ENCODE measurements at regions not wholly inside any gene's neighbourhood (a gene's known extent, or its start where the extent isn't known, plus 50 kb on each side); places are given as distances from the start of the nearest gene placed in this dataset.
"Not testable (repeated sequence)": the region's sequence is repeated elsewhere in the genome, so short reads cannot be mapped to it uniquely, and the experiment has no call there.

DNA sequence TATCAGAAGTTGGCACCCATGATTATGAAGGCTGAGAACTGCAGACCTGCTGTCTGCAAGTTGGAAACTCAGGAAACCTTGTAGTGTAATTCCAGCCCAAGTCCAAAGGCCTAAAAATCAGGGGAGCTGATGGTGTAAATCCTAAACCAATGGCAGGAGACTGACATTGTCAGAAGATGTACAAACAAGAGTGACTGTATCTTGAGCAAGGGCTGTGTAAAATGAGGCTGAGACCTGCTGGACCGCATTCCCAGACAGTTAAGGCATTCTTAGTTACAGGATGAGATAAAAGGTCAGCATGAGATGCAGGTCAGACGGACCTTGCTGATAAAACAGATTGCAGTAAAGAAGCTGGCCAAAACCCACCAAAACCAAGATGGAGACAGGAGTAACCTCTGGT, 147.7 kb downstream of the COG6 start:
- no peak for DNase-seq

DNA sequence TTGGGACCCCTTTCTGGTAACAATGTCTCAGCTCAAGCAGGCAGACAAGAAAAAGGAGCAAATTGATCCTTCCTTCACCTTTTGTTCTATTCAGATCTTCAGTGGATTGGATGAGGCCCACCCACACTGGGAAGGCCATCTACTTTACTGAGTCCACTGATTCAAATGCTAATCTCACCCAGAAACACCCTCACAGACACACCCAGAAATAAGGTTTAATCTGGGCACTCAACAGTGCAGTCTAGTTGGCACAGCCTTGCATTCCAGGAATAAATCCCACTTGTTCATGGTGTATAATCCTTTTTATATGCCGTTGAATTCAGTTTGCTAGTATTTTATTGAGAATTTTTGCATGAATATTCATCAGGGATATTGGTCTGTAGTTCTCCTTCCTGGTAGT, 148.4 kb downstream of the COG6 start:
- DNase-seq: no peak

DNA sequence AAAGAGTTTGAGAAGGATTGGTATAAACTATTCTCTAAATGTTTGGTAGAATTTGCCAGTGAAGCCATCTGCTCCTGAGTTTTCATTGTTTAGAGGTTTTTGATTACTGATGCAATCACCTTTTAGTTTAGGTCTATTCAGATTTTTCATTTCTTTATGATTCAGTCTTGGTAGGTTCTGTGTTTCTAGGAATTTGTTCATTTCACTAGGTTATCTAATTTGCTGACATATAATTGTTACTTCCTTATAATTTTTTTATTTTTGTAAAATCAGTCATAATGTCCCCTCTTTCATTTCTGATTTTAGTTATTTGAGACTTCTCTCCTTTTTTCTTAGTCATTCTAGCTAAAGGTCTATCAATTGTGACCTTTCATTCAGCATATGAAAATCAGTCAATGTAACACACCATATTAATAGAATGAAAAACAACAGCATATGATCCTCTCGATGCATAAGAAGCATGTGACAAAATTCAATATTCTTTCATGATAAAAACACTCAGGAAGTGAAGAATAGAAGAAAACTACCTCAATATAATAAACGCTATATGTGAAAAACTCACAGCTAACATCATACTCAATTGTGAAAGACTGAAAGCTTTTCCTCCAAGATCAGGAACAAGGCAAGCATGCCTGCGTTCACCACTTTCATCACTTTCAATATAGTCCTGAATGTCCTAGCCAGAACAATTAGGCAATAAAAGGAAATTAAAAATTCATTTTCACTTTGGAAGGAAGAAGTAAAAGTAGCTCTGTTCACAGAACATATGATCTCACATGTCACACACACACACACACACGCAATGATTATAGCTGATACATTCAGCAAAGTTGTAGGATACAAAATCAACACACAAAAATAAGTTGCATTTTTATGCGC, 149.1 kb downstream of the COG6 start:
- DNase-seq: no peak

DNA sequence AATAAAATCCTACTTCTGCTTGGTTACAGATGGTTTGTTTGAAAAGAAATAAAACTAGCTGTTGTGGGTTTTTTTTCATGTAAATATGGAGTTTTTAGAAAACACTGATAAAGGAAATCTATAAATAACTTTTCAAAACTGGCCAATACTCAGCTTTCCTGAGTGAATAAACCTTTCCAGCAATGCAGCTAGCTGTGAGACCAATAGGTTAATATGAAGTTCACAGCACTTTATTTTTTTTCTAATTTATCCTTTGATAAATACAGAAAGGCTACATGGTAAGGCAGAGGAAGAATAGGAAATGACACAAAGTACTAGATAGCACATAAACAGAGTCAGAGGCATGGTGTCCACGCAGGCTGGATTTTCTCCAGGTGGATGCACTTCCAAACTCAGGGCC, 154.0 kb downstream of the COG6 start:
- no peak for DNase-seq

DNA sequence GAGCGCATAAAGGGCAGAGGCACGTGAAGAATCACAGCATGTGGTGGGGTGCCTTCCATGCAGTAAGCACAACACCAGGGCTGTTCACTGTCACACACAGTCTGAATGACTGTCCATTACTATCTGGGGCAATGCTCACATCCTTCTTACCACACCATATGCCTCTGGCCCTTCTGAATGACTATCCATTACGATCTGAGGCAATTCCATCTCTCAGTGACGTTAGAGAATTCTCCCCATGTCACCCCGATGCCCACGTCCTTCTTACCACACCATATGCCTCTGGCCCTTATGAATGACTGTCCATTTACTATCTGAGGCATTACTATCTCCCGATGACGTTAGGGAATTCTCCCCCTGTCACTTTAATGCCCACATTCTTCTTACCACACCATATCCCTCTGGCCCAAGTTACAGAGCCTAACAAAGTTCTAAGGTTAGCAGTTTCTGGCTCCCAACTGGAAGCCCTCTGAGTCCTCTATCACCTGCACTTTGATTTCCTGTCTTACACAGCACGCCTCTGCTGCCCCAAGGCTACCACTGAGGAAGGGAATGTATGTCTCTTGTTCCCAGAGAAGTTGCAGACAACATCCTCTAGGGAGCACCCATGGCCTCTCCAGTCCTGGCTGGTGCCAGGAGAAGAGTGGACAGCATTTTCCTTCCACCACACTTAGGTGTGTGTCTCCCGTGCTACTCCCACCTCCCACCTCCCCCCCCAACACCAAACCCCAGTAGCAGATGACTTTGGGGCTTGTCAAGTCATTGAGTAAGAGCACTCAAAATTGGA, 154.8 kb downstream of the COG6 start:
- DNase-seq: no peak

DNA sequence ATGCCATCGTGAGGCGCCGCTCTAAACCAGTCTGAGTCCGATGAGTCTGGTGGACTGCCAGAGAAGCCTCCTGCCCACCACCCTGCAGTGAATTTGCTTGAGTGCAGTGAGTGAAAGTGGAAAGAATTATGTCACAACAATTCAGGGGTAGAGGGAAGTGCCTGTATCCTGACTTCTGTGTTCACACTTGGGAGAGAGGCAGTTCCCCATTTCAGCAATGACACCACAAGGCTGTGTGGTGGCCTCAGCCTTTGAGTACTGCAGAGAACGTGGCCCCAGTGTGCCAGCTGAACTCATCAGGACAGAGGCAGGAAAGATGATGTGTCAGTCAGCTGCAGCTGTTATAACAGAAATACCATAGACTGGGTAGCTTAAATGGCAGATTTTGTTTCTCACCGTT, 155.6 kb downstream of the COG6 start:
- no peak for DNase-seq

DNA sequence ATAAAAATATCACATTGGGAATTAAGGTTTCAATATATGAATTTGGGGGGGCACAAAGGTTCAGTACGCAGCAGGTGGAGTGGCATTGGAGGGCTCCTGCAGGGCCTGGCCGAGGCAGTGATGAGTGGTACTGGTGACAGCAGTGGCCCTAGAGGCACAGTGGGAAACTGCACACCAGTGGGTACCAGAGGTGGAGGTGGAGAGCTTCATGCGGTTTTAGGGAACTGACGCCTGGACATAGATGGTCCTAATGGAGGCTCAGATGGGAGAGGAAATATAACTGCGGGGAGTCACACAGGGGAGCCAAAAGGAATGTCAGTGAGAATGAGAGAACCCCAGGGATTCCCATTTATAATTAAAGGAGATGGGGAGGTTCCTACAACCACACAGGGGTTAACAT, 156.2 kb downstream of the COG6 start:
- no peak for DNase-seq

DNA sequence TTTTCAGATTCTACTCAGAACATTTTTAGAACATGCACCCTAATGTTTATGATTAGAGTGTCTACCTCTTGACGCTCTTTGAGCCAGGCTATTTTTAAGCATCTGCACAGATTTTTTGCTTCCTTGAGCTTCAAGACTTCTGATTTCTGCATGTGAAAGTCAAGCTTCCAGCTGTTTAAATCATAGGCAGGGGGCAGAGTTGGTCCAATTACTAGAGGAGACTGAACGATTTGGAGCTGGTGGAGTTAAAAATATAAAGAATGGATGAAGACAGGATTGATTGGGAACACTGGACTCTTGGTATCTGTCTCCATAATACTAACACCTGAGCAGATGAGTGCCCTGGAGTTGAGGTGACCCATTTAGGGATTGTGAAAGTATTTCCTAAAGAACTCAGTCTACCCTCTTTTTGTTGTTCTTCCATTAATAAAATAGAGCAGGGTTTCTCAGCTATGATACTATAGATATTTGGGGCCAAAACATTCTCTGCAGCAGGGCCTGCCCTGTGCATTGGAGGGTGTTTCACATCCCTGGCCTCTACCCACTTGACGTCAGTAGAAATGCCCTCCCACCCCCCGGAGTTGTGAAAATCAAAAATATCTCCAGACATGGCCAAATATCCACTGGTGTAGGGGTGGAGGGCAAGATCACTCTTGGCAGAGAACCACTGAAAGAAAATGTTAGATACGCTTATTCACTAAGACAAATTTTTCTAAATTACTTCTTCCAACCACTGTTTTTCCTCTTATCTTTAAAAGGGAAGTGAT, 160.1 kb downstream of the COG6 start:
- no peak for DNase-seq

DNA sequence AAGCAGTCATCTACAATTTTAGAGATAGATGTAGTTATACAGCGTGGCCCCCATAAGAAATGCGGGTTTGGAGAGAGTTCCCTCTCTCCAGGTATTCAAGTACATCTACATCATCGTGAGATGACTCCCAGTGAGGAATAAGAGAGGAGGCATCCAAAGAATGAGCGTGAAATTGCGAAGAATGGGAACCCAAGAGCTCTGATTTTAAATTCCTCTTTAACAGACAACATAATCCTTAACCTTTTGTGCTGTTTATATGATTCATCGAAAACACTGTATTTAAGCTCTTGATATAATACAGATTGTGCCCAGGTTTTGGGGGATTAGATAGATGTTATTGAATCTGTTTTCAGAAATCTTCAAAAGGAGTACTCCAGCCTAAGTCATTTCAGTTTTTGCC, 161.5 kb downstream of the COG6 start:
- no peak for DNase-seq

DNA sequence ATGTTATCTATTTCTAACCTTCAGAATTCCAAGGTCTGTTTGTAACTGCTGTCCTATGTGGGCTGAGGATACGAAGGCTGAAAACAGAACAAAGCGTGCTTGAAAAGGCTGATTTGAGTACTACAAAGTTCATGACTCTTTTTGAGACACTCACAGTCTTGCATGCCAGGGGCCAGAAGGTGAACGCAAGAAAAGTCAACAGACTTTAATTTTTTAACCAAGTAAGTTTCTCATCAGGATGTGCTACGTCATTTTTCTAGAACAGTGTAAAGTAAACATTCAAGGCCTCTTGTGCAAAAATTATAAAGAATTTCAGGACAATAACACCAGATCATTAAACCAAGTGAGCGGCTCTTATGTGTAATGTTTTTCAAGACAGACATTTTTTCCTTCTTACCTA, 163.5 kb downstream of the COG6 start:
- DNase-seq: no peak

DNA sequence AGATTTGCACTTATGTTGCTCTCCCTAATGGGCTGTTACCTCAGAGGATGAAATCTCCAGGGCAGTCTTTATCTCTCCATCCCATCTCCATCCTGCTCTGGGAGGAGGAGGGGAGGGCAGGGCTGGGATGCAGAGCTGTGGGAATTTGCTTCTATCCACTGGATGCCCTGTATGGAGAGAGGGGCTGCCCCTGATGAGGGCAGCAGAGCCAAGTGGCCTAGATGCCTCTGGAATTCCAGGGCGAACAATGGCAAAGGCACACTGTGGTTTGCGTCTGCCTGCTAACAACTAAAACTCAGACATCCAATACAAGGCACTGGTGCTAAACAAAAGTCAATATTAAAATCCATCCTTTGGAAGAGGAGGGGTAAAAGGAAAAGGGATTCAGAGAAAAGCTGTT, 165.1 kb downstream of the COG6 start:
- no peak for DNase-seq

DNA sequence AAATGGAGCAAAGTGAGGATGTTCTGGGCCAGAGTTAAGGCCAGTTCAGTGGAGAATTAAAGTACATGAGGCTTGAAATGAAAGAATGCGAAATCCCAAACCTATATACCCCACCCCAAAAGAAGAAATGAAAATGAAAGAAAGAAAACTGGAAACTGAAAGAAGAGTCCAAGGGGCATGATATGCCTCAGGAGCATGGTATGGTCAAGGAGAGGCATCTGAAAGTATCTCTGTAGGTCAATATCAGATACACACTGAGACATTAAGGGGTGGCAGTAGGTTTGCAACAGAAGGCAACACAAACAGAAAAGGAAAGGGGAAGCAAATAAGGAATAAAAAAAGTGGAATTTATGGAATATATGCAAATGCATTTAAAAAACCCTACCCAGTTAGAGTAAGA, 166.5 kb downstream of the COG6 start:
- DNase-seq: no peak

DNA sequence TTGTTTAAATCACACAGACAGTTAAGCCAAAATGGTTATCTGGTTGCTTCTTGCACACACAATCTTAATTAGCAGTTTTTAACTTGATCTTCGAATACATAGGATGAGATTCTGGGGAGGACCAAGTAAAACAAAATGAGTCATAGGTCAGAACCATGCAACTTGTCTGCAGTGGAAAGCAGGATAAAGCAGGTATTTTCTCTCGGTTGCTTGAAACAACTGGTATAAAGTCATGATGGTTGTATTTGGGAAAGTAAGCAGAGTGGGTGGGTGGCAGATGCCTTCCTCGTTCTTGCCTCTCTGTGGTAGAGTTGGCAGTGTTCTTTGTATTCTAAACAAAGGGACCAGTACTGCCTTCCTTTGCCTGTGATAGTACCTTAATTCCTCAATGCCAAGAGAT, 167.0 kb downstream of the COG6 start:
- no peak for DNase-seq

DNA sequence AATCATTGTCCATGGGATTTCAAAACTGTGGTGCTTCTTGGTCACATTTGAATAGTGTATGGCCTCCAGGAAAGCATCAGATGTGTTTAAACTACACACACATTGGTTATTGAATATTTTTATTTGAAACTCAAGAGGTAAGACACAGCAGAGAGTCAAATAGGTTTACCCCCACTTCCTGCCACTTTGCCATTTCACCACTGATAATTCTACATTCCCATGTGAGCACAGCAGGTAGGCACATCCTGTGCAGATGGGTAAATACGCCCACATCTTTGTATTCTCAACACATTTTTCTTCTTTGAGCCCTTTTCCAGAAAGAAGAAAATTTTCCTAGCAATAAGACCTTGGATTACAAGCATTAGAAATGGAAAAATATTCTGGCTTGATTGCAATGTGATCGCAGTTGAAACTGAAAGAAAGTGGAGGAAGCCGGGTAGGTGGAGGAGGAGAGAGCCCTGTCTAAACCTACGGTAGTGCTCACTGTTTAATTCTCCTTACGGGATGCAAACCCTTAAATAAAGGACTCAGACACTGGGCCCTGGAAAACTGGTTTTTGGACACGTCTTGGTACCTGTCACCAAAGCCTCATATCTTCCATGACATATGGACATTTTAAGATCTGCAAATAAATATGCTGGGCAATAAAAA, 167.7 kb downstream of the COG6 start:
- no peak for DNase-seq

DNA sequence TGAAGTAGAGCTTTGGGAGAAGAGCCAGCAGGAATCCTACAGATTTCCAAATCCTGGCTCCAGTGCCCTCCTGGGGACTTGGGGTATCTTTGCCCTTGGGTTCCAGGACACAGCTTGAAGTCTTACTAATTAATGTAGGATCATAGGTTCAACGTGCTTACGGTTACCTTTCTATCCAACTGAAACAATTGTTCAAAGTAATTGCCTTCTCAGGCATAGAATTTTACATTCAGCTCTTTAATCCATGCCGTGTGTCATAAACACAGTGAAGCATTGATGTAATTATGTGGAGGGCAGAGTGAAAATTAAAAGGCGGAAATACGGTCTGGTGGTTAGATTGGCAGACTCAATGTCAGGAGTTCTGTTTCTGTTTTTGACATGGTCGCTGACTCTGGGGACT, 170.4 kb downstream of the COG6 start:
- DNase-seq: no peak

DNA sequence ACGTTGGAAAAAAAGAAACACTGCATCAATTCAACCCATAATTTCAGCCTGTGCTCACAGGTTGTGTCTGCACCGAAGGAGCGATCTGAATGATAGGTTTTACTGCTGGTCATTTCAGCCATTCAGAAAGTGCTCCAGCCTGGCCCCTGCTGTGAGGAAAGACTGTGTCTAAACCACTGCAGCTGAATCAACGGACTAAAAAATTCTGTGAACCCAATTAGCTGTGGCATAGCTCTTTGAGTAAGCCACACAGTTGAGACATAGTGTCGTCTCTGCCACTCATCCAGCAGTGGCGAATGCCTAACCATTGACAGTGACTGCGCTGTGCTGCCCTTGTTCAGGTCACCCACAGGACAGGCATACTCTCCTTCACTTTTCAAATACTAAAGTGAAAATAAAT, 179.8 kb downstream of the COG6 start:
- no peak for DNase-seq

DNA sequence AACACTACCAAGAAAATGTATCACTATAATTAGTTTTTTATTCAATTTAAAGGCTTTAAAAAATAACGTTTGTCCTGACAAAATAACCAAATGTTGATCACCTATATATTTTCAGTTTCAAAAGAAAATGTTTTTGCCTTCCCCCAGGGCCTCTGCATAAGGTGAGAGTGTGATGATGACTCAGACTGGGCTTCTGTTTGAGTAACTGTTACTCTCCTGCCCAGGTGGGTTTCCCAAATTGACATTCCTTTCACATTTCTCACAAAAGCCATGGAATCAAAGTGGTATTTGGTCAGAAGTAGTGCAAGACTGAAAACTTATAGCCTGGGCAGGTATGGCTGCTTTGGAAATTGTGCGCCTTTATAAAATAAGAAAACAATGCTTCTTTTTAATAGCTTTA, 180.6 kb downstream of the COG6 start:
- no peak for DNase-seq

DNA sequence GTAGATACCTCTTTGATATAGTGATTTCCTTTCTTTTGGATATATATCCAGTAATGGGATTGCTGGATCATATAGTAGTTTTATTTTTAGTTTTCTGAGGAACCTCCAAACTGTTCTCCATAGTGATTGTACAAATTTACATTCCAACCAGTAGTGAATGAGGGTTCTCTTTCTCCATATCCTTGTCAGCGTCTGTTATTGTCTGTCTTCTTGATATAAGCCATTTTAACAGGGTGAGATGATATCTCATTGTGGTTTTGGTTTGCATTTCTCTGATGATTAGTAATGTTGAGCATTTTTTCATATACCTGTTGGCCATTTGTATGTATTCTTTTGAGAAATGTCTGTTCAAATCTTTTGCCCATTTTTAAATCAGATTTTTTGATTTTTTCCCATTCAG, 182.4 kb downstream of the COG6 start:
- DNase-seq: not testable (repeated sequence)

DNA sequence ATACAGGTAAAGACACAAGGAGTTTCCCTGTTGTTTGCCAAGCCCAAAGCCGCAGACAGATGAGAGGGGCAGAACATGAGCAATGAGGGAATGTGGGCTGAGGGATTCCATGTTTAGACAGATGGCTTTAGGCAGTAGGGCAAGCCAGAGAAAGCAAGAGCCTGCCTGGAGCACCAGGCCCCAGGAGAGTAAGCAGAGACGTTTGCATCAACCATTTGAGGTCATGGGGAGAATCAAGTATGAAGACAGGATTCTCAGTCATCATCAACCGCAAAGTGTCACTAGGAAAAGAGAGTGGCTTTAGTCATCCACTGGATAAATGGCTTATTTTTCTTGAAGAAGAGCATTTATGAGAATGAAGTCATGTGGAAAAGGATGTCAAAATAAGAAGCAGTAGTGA, 184.7 kb downstream of the COG6 start:
- no peak for DNase-seq

DNA sequence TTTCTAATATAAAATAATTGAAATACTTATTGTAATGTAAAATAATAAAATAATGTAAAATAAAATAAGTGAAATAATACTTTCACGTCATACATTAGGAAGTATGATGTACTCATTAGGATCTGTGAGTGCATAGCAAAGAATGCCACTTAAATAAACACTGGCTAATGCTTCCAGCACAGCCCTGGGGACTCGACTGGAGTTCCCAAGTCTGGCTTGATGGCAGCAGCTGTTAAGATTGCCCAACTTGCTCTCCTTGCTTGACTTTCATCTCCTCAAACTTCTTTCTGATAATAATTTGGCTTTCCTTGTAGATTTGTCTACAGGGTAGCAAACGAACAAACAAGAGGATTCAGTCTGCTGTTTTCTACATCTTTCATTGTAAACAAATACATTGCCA, 191.9 kb downstream of the COG6 start:
- no peak for DNase-seq

DNA sequence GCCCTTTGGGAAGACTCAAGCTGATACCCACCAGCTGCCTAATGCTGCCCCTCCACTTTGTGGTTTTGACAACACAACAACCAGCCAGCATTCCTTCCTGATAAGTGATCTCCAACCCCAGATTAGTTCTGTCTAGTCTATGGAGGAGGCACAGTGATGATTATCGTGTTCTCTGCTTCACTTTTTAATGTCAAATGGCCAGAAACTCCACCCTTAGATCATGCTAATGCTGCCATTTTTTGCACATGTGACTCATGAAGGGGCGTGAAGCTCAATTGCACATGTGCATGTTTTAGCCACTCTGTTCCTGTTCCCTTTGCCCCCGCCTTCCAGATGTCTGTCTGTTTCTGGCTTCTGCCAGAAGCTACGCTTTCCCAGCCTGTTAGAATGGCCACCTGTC, 199.8 kb downstream of the COG6 start:
- DNase-seq: no peak

DNA sequence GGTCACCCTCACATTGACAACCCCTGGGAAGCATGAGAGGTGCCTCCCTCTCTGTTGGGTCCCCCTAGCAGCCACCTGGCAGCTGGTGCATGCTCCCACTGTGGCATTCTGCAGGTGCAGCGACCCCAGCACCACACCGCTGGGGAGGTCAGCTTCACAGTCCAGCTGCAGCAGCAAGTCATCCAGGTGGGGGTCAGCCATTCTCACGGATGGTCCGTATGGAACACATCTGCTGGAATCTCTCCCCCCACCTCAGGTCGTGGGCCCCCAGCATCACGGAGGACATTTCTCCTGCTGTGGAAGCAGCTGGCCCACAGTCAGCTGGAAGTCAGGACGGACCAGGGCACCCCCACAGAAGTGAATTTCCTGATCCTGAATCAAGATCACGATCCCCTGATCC, 201.3 kb downstream of the COG6 start:
- DNase-seq: no peak

DNA sequence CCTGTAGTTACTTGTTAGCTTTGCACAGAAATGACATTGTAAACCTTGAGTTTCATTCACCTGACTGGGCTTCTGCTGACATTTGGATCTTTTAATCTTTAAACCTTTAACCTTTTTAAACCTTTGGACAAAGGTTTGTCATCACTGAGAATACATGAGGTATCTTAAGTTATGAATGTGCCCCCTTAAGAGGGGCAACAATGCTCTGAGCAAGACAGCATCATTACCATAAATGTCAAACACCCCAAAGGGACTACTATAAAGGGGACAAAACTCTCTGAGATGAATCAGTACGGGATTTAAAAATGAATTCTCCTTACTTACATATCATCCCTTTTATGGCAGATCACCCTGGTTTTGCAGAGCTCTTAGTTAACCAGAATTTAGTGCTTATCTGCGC, 203.3 kb downstream of the COG6 start:
- DNase-seq: no peak
